HepG2 (cell line): ENCODE measurements at regions not wholly inside any gene's neighbourhood (a gene's known extent, or its start where the extent isn't known, plus 50 kb on each side); places are given as distances from the start of the nearest gene placed in this dataset.
A peak's percentile ranks its signal among the peaks of the same experiment; 100 is the strongest.

Experiments
- CSRNP2 ChIP-seq: sonication (generic); formaldehyde crosslinking; conservative IDR thresholded peaks from 2 replicates; pipeline ENCODE4 v1.8.0; 2022; ENCODE audit warnings: low read depth, missing genetic modification reagents
- ELF1 ChIP-seq: sonication (generic); formaldehyde crosslinking; IDR thresholded peaks from 2 replicates; pipeline ENCODE4 v1.4.0; 2020; ENCODE audit warnings: missing genetic modification reagents
- HCFC1 ChIP-seq: fragments of 150-350 bp; IDR thresholded peaks from 2 replicates; pipeline ENCODE4 v1.6.1; 2014; ENCODE audit warnings: low read depth, low read length
- HNF4G ChIP-seq, 2 experiments: sonication (generic) in 1 of 2; formaldehyde crosslinking in 1 of 2; IDR thresholded peaks; 2 replicates each; pipeline versions ENCODE4 v1.4.0 to v1.6.1; 2011 to 2020; ENCODE audit warnings: borderline replicate concordance in 2 of 2, low read depth in 2 of 2, mild to moderate bottlenecking in 2 of 2, low read length in 1 of 2, missing genetic modification reagents in 1 of 2, moderate library complexity in 1 of 2
- KDM2A ChIP-seq: sonication (generic); formaldehyde crosslinking; IDR thresholded peaks from 2 replicates; pipeline ENCODE4 v1.4.0; 2020; ENCODE audit warnings: low read depth, missing genetic modification reagents, borderline replicate concordance
- MAFF ChIP-seq: IDR thresholded peaks from 2 replicates; pipeline ENCODE4 v1.6.1; 2011; ENCODE audit warnings: low read depth, low read length, improper control_type of control experiment
- MEIS1 ChIP-seq: sonication (generic); formaldehyde crosslinking; IDR thresholded peaks from 2 replicates; pipeline ENCODE4 v1.9.0; 2021; ENCODE audit warnings: mild to moderate bottlenecking, missing genetic modification reagents, moderate library complexity, borderline replicate concordance
- NR2F6 ChIP-seq, 2 experiments: IDR thresholded peaks; 2 replicates each; pipeline ENCODE4 v1.6.1; 2016; ENCODE audit warnings: antibody characterized with exemption in 1 of 2, mild to moderate bottlenecking in 1 of 2
- PHF8 ChIP-seq: sonication (generic); formaldehyde crosslinking; IDR thresholded peaks from 2 replicates; pipeline ENCODE4 v1.5.0; 2020; ENCODE audit warnings: missing genetic modification reagents
- SALL1 ChIP-seq: sonication (generic); formaldehyde crosslinking; IDR thresholded peaks from 2 replicates; pipeline ENCODE4 v1.8.0; 2022; ENCODE audit warnings: mild to moderate bottlenecking, missing genetic modification reagents
- SKIL ChIP-seq: sonication (generic); formaldehyde crosslinking; IDR thresholded peaks from 2 replicates; pipeline ENCODE4 v1.8.0; 2022; ENCODE audit warnings: missing genetic modification reagents, mild to moderate bottlenecking, moderate library complexity, borderline replicate concordance
- SP5 ChIP-seq: IDR thresholded peaks from 2 replicates; pipeline ENCODE4 v1.6.1; 2016; ENCODE audit warnings: low read depth, borderline replicate concordance
- TFDP1 ChIP-seq: IDR thresholded peaks from 2 replicates; pipeline ENCODE4 v1.6.1; 2016; ENCODE audit warnings: missing compliant biosample characterization, missing genetic modification reagents, borderline replicate concordance
- U2AF2 ChIP-seq: fragments of 200-400 bp; formaldehyde crosslinking; IDR thresholded peaks from 2 replicates; pipeline ENCODE4 v1.6.1; 2017; ENCODE audit warnings: low read depth, mild to moderate bottlenecking, low read length
- ZBTB42 ChIP-seq: sonication (generic); formaldehyde crosslinking; IDR thresholded peaks from 2 replicates; pipeline ENCODE4 v1.5.0; 2020; ENCODE audit warnings: mild to moderate bottlenecking, missing genetic modification reagents
- ZHX2 ChIP-seq, 2 experiments: sonication (generic) in 1 of 2; formaldehyde crosslinking in 1 of 2; IDR thresholded peaks; 2 replicates each; pipeline versions ENCODE4 v1.6.1 to v1.9.0; 2014 to 2022; ENCODE audit warnings: antibody characterized with exemption in 1 of 2, borderline replicate concordance in 1 of 2, inconsistent platforms in 1 of 2, low read depth in 1 of 2, missing genetic modification reagents in 1 of 2
- ZNF207 ChIP-seq: fragments of 450-650 bp; IDR thresholded peaks from 2 replicates; pipeline ENCODE4 v1.6.1; 2016; ENCODE audit warnings: antibody characterized with exemption, borderline replicate concordance
- ZNF383 ChIP-seq: sonication (generic); formaldehyde crosslinking; IDR thresholded peaks from 2 replicates; pipeline ENCODE4 v1.4.0; 2020; ENCODE audit warnings: missing genetic modification reagents, mild to moderate bottlenecking, borderline replicate concordance
- ZNF510 ChIP-seq: sonication (generic); formaldehyde crosslinking; IDR thresholded peaks from 2 replicates; pipeline ENCODE4 v1.4.0; 2020; ENCODE audit warnings: low read depth, mild to moderate bottlenecking, missing genetic modification reagents
- ZSCAN20 ChIP-seq: sonication (generic); formaldehyde crosslinking; IDR thresholded peaks from 2 replicates; pipeline ENCODE4 v1.4.0; 2020; ENCODE audit warnings: missing genetic modification reagents, mild to moderate bottlenecking, borderline replicate concordance

GRCh38 chr3:35528728-35529127 is 110.6 kb upstream of the ARPP21 start (continued):
- no peak for TF ChIP-seq CSRNP2 (CRISPR knock-in tag)
- no peak for TF ChIP-seq ELF1 (CRISPR knock-in tag)
- peak; percentile 33; the same call in 1 of the 2 replicates for TF ChIP-seq MAFF
- no peak for TF ChIP-seq ZNF207
- TF ChIP-seq ZHX2 (IDR thresholded peaks at IDR 0.05; ENCODE audit: low read depth) = no peak
- TF ChIP-seq ZHX2 (CRISPR knock-in tag; IDR thresholded peaks at IDR 0.05; ENCODE audit: borderline replicate concordance) = no peak
- TF ChIP-seq SKIL (CRISPR knock-in tag) = no peak
- TF ChIP-seq KDM2A = no peak
- no peak for TF ChIP-seq ZBTB42 (CRISPR knock-in tag)
- no peak for TF ChIP-seq MEIS1 (CRISPR knock-in tag)
- TF ChIP-seq SP5 (CRISPR knock-in tag) = no peak
- TF ChIP-seq PHF8 = no peak
- TF ChIP-seq ZNF510 (CRISPR knock-in tag) = no peak
- TF ChIP-seq U2AF2 = no peak
- no peak for TF ChIP-seq ZNF383 (CRISPR knock-in tag)
- TF ChIP-seq HCFC1 = no peak
- TF ChIP-seq HNF4G (IDR thresholded peaks at IDR 0.05; ENCODE audit: borderline replicate concordance, low read depth, low read length) = no peak
- TF ChIP-seq HNF4G (CRISPR knock-in tag; IDR thresholded peaks at IDR 0.05; ENCODE audit: borderline replicate concordance, low read depth) = no peak
- no peak for TF ChIP-seq TFDP1 (CRISPR knock-in tag)
- TF ChIP-seq SALL1 (CRISPR knock-in tag) = no peak
- no peak for TF ChIP-seq ZSCAN20 (CRISPR knock-in tag)
- TF ChIP-seq NR2F6 (IDR thresholded peaks at IDR 0.05) = peak; percentile 26; the same call in 1 of the 2 replicates
- no peak for TF ChIP-seq NR2F6 (CRISPR knock-in tag; IDR thresholded peaks at IDR 0.05)
